ENCODE measurements at regions not wholly inside any gene's neighbourhood (a gene's known extent, or its start where the extent isn't known, plus 50 kb on each side); places are given as distances from the start of the nearest gene placed in this dataset.
"Not testable (repeated sequence)": the region's sequence is repeated elsewhere in the genome, so short reads cannot be mapped to it uniquely, and the experiment has no call there.

DNA sequence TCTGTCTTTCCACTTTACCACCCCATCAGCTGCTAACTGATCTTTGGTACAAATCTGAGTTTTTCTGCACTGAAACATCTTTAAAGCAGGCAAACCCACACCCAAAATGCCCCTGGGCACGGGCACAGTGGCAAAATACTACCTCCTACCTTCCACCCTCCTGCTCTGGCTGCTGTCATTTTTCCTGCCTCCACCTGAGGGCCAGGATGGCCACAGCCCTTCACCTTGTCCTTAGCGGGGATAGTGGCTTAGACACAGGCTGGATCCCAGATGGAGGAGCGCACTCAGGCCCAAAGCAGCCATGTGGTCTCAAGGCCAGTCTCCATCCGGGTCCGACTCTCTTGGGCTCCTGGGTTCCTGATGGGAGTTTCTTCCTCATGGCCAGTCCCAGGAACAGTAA lies 98.3 kb downstream of the HIF1AN start:
- intact Hi-C loops (cut with DNase I; ENCODE audit: low total_unique reads): no loop called here
- DNase-seq (ENCODE audit: low spot score in 2 of 2): no peak
- 69 to 72% methylated on average over 5 of the region's 5 CpGs for WGBS, 2 donors
- H3K4me3 ChIP-seq (ENCODE audit: low read depth, poor library complexity, severe bottlenecking): no peak overlapping the region
- TF ChIP-seq, protein P1, sequence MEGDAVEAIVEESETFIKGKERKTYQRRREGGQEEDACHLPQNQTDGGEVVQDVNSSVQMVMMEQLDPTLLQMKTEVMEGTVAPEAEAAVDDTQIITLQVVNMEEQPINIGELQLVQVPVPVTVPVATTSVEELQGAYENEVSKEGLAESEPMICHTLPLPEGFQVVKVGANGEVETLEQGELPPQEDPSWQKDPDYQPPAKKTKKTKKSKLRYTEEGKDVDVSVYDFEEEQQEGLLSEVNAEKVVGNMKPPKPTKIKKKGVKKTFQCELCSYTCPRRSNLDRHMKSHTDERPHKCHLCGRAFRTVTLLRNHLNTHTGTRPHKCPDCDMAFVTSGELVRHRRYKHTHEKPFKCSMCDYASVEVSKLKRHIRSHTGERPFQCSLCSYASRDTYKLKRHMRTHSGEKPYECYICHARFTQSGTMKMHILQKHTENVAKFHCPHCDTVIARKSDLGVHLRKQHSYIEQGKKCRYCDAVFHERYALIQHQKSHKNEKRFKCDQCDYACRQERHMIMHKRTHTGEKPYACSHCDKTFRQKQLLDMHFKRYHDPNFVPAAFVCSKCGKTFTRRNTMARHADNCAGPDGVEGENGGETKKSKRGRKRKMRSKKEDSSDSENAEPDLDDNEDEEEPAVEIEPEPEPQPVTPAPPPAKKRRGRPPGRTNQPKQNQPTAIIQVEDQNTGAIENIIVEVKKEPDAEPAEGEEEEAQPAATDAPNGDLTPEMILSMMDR (IDR thresholded peaks at IDR 0.05): no peak
- TF ChIP-seq POLR2A (IDR thresholded peaks at IDR 0.05): no peak

DNA sequence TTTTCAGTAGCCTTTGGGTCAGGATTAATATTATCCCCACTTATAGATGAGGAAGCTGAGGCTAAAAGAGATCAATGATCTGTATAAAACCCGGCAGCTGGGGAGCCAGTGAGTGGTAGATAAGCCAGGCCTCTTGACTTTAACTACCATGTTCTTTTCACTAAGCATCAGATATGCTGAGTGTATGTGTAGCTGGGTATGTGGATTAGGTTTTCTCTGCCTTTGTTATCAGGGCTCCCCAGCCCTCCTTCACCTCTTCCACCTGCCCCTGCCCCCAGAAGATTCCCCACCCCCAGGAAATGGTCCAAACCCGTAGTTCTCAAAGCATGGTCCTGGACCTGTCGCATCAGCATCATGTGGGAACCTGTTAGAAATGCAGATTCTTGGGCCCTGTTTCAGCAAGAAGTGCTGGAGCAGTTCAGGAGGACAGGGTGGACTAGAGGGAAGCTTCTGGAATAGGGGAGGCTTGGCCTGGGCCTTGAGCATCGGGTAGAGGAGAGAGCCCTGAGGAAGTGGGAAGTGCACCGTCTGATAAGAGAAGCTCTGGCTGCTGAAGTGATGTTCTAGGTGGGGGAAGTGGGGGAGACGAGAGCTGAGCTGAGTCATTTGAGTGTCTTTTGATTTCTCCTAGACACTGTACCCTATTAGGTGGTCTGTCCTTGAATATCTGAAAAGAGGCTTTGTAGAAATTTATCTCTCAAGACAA lies 101.3 kb downstream of the HIF1AN start:
- intact Hi-C loops (cut with DNase I; ENCODE audit: low total_unique reads): no loop called here
- 50 to 51% methylated on average over 6 of the region's 6 CpGs for WGBS, 2 donors
- no peak overlapping the region for H3K4me3 ChIP-seq (ENCODE audit: low read depth, poor library complexity, severe bottlenecking)
- DNase-seq (ENCODE audit: low spot score in 2 of 2): no peak
- TF ChIP-seq, protein P1 (IDR thresholded peaks at IDR 0.05): no peak
- TF ChIP-seq POLR2A (IDR thresholded peaks at IDR 0.05): no peak

DNA sequence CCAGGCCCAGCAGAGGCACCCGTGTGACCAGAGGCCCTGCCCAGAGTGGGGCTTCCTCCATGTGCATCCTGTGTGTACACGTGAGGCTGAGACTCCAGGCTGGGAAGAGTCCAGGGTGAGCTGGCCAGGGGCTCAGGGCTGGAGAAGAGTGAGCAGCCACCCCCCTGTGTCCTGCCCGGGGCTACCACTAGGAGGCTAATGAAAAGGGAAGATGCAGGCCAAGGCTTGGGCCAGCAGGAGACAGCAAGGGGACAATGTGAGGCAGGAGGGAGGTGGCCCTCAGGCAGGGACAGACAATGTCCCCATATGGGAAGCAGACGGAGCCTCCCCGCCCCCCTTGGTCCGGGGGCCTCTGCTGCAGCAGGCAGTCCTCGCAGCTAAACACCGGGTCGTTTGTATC lies 102.0 kb downstream of the HIF1AN start:
- no peak for DNase-seq (ENCODE audit: low spot score in 2 of 2)
- intact Hi-C loops (cut with DNase I; ENCODE audit: low total_unique reads): no loop called here
- no peak overlapping the region for H3K4me3 ChIP-seq (ENCODE audit: low read depth, poor library complexity, severe bottlenecking)
- TF ChIP-seq POLR2A (IDR thresholded peaks at IDR 0.05): no peak
- TF ChIP-seq, protein P1 (IDR thresholded peaks at IDR 0.05): no peak
- WGBS, 2 donors: 8 to 9% methylated on average over 8 to 9 of the region's 9 CpGs

DNA sequence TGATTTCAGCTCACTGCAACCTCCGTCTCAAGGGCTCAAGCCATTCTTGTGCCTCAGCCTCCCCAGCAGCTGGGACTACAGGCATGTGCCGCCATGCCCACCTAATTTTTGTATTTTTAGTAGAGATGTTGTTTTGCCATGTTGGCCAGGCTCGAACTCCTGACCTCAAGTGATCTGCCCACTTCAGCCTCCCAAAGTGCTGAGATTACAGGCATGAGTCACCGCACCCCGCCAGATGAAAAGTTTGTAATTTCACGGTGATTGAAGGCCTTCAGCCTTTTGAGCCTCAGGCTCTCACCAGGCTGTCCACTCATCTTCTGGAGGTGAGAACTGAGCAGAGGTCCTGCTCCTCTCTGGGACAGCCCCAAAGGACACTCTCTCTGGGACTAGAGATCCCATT lies 103.2 kb downstream of the HIF1AN start:
- intact Hi-C loops (cut with DNase I; ENCODE audit: low total_unique reads); H3K4me3 ChIP-seq (ENCODE audit: low read depth, poor library complexity, severe bottlenecking); DNase-seq (ENCODE audit: low spot score in 2 of 2): not testable (repeated sequence)
- 82 to 86% methylated on average over 6 of the region's 6 CpGs for whole genome bisulfite sequencing, 2 donors

DNA sequence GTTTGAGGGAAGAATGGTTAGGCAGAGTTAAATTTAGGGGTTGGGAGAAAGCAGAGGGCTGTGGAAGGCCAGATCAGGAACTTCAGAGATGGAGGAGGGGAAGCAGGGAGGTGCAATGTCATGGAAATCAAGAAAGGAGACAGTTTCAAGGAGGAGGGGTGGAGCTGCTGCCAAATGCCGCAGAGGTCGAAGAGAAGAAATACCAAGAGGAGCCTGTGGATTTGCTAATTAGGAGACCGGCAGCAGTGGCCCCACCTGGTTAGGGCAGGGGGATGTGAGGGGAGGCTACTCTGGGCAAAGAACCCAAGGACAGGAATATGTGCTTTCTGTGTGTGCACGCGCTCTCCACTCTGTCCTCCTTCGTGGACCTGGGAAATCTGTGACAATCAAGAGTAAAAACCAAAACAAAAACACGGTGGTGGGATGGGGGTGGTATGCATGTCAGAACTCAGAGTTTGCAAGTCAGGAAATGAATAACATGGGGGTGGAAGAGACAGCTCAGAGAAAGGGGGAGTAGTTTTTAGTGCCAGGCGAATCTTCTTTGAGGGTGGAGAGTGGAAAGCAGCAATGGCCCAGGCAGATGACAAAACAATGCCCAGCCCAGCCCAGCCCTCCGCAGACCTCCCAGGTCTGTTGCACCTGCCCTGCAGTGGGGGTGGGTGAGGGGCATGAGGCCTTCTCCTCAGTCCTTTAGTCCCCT lies 102.9 kb upstream of the PAX2 start:
- intact Hi-C loops (cut with DNase I; ENCODE audit: low total_unique reads): no loop called here
- DNase-seq (ENCODE audit: low spot score in 2 of 2): no peak
- TF ChIP-seq, protein P1 (IDR thresholded peaks at IDR 0.05): no peak
- no peak for TF ChIP-seq POLR2A (IDR thresholded peaks at IDR 0.05)
- 14% methylated on average over 9 of the region's 9 CpGs for WGBS, 2 donors
- H3K4me3 ChIP-seq (ENCODE audit: low read depth, poor library complexity, severe bottlenecking): no peak overlapping the region

DNA sequence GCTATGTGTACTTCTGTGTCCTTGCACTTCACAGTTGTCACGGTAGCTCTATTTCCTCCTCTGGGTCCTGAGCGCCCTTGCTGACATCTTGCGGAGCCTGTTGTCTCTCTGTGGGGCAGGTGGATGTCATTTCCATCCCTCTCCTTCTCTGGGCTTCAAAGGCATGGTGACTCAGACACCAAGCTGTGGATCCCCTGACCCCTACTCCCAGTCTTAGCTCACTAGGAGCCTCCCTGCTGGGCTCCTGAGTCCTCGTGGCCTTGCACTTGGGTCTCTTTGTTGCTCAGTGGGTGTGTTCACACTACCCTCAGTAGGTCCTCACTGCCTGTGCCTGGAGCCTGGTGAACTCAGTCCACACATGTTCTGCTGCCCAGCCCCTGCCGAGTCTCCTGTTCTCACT lies 100.3 kb upstream of the PAX2 start:
- 60 to 72% methylated on average over 5 of the region's 5 CpGs for WGBS, 2 donors
- intact Hi-C loops (cut with DNase I; ENCODE audit: low total_unique reads): no loop called here
- DNase-seq (ENCODE audit: low spot score in 2 of 2): no peak
- no peak for TF ChIP-seq POLR2A (IDR thresholded peaks at IDR 0.05)
- TF ChIP-seq, protein P1 (IDR thresholded peaks at IDR 0.05): no peak
- H3K4me3 ChIP-seq (ENCODE audit: low read depth, poor library complexity, severe bottlenecking): no peak overlapping the region
